ENCODE measurements at regions not wholly inside any gene's neighbourhood (a gene's known extent, or its start where the extent isn't known, plus 50 kb on each side); places are given as distances from the start of the nearest gene placed in this dataset.

GRCh38 chr3:113051787-113052186 is 61.0 kb downstream of the GTPBP8 start:
- Histone ChIP-seq H3K36me3 (ENCODE audit: control insufficient read depth, insufficient read depth, low read length) (no peaks in the 10 kb centered on the region), H3K27ac (ENCODE audit: low read depth, low read length, severe bottlenecking) (no peak overlapping the region), H3K4me3 (ENCODE audit: extremely low read depth, insufficient read depth, low read length, poor library complexity, severe bottlenecking) (no peak overlapping the region), H3K4me1 (ENCODE audit: control insufficient read depth, insufficient read depth, low read length, poor library complexity, severe bottlenecking) (no peaks in the 10 kb centered on the region), H3K9me3 (ENCODE audit: control insufficient read depth, low read length) (peaks cover 6% of the 10 kb centered on the region)
- WGBS, 2 experiments (ENCODE audit: insufficient coverage in 2 of 2) = 85 to 86% methylated on average over 2 to 3 of the region's 3 CpGs

GRCh38 chr3:113053169-113053568 is 62.4 kb downstream of the GTPBP8 start:
- no peaks in the 10 kb centered on the region for H3K4me1 ChIP-seq (ENCODE audit: control insufficient read depth, insufficient read depth, low read length, poor library complexity, severe bottlenecking)
- H3K27ac ChIP-seq (ENCODE audit: low read depth, low read length, severe bottlenecking) = no peak overlapping the region
- no peak overlapping the region for H3K4me3 ChIP-seq (ENCODE audit: extremely low read depth, insufficient read depth, low read length, poor library complexity, severe bottlenecking)
- no CpG with 5 or more reads among the region's 3 CpGs for WGBS, 2 experiments (ENCODE audit: insufficient coverage in 2 of 2)
- H3K9me3 ChIP-seq (ENCODE audit: control insufficient read depth, low read length) = peaks cover 1% of the 10 kb centered on the region
- H3K36me3 ChIP-seq (ENCODE audit: control insufficient read depth, insufficient read depth, low read length) = no peaks in the 10 kb centered on the region

- H3K9me3 ChIP-seq (ENCODE audit: control insufficient read depth, low read length) = no peaks in the 10 kb centered on the region
- H3K36me3 ChIP-seq (ENCODE audit: control insufficient read depth, insufficient read depth, low read length) = no peaks in the 10 kb centered on the region
- H3K27ac ChIP-seq (ENCODE audit: low read depth, low read length, severe bottlenecking) = no peak overlapping the region
- no peaks in the 10 kb centered on the region for H3K4me1 ChIP-seq (ENCODE audit: control insufficient read depth, insufficient read depth, low read length, poor library complexity, severe bottlenecking)
- no CpG with 5 or more reads among the region's 1 CpG for WGBS, 2 experiments (ENCODE audit: insufficient coverage in 2 of 2)
- H3K4me3 ChIP-seq (ENCODE audit: extremely low read depth, insufficient read depth, low read length, poor library complexity, severe bottlenecking) = no peak overlapping the region
Measured at GRCh38 chr3:113054552-113054951, 63.8 kb downstream of the GTPBP8 start.

GRCh38 chr3:113055201-113055600 is 64.4 kb downstream of the GTPBP8 start:
- Histone ChIP-seq H3K4me3 (ENCODE audit: extremely low read depth, insufficient read depth, low read length, poor library complexity, severe bottlenecking) (no peak overlapping the region), H3K36me3 (ENCODE audit: control insufficient read depth, insufficient read depth, low read length) (no peaks in the 10 kb centered on the region), H3K9me3 (ENCODE audit: control insufficient read depth, low read length) (no peaks in the 10 kb centered on the region), H3K27ac (ENCODE audit: low read depth, low read length, severe bottlenecking) (no peak overlapping the region), H3K4me1 (ENCODE audit: control insufficient read depth, insufficient read depth, low read length, poor library complexity, severe bottlenecking) (no peaks in the 10 kb centered on the region)

- H3K9me3 ChIP-seq (ENCODE audit: control insufficient read depth, low read length) = no peaks in the 10 kb centered on the region
- H3K4me1 ChIP-seq (ENCODE audit: control insufficient read depth, insufficient read depth, low read length, poor library complexity, severe bottlenecking) = no peaks in the 10 kb centered on the region
- WGBS, 2 experiments (ENCODE audit: insufficient coverage in 2 of 2) = 90 to 91% methylated on average over 5 of the region's 5 CpGs
- H3K4me3 ChIP-seq (ENCODE audit: extremely low read depth, insufficient read depth, low read length, poor library complexity, severe bottlenecking) = no peak overlapping the region
- no peak overlapping the region for H3K27ac ChIP-seq (ENCODE audit: low read depth, low read length, severe bottlenecking)
- no peaks in the 10 kb centered on the region for H3K36me3 ChIP-seq (ENCODE audit: control insufficient read depth, insufficient read depth, low read length)
Measured at GRCh38 chr3:113055961-113056360, 65.2 kb downstream of the GTPBP8 start.

- Histone ChIP-seq H3K36me3 (ENCODE audit: control insufficient read depth, insufficient read depth, low read length) (no peaks in the 10 kb centered on the region), H3K4me1 (ENCODE audit: control insufficient read depth, insufficient read depth, low read length, poor library complexity, severe bottlenecking) (no peaks in the 10 kb centered on the region), H3K9me3 (ENCODE audit: control insufficient read depth, low read length) (no peaks in the 10 kb centered on the region), H3K27ac (ENCODE audit: low read depth, low read length, severe bottlenecking) (no peak overlapping the region), H3K4me3 (ENCODE audit: extremely low read depth, insufficient read depth, low read length, poor library complexity, severe bottlenecking) (no peak overlapping the region)
- WGBS, 2 experiments (ENCODE audit: insufficient coverage in 2 of 2) = 97 to 100% methylated on average over 3 of the region's 3 CpGs
Measured at GRCh38 chr3:113057117-113057516, 66.3 kb downstream of the GTPBP8 start.

- H3K4me3 ChIP-seq (ENCODE audit: extremely low read depth, insufficient read depth, low read length, poor library complexity, severe bottlenecking) = no peak overlapping the region
- H3K9me3 ChIP-seq (ENCODE audit: control insufficient read depth, low read length) = no peaks in the 10 kb centered on the region
- H3K36me3 ChIP-seq (ENCODE audit: control insufficient read depth, insufficient read depth, low read length) = no peaks in the 10 kb centered on the region
- no peak overlapping the region for H3K27ac ChIP-seq (ENCODE audit: low read depth, low read length, severe bottlenecking)
- H3K4me1 ChIP-seq (ENCODE audit: control insufficient read depth, insufficient read depth, low read length, poor library complexity, severe bottlenecking) = no peaks in the 10 kb centered on the region
- WGBS, 2 experiments (ENCODE audit: insufficient coverage in 2 of 2) = 81 to 92% methylated on average over 2 of the region's 3 CpGs
Measured at GRCh38 chr3:113058188-113058587, 67.4 kb downstream of the GTPBP8 start.

- Histone ChIP-seq H3K9me3 (ENCODE audit: control insufficient read depth, low read length) (no peaks in the 10 kb centered on the region), H3K4me3 (ENCODE audit: extremely low read depth, insufficient read depth, low read length, poor library complexity, severe bottlenecking) (no peak overlapping the region), H3K36me3 (ENCODE audit: control insufficient read depth, insufficient read depth, low read length) (no peaks in the 10 kb centered on the region), H3K4me1 (ENCODE audit: control insufficient read depth, insufficient read depth, low read length, poor library complexity, severe bottlenecking) (peaks cover 7% of the 10 kb centered on the region), H3K27ac (ENCODE audit: low read depth, low read length, severe bottlenecking) (no peak overlapping the region)
Measured at GRCh38 chr3:113062705-113063104, 71.9 kb downstream of the GTPBP8 start.

GRCh38 chr3:113063126-113063894 is 72.5 kb downstream of the GTPBP8 start:
- no peaks in the 10 kb centered on the region for H3K9me3 ChIP-seq (ENCODE audit: control insufficient read depth, low read length)
- no peak overlapping the region for H3K27ac ChIP-seq (ENCODE audit: low read depth, low read length, severe bottlenecking)
- H3K36me3 ChIP-seq (ENCODE audit: control insufficient read depth, insufficient read depth, low read length) = no peaks in the 10 kb centered on the region
- peaks cover 7% of the 10 kb centered on the region for H3K4me1 ChIP-seq (ENCODE audit: control insufficient read depth, insufficient read depth, low read length, poor library complexity, severe bottlenecking)
- H3K4me3 ChIP-seq (ENCODE audit: extremely low read depth, insufficient read depth, low read length, poor library complexity, severe bottlenecking) = no peak overlapping the region
- 90% methylated on average over 2 of the region's 4 CpGs for WGBS, 2 experiments (ENCODE audit: insufficient coverage in 2 of 2)

- no peaks in the 10 kb centered on the region for H3K9me3 ChIP-seq (ENCODE audit: control insufficient read depth, low read length)
- H3K4me1 ChIP-seq (ENCODE audit: control insufficient read depth, insufficient read depth, low read length, poor library complexity, severe bottlenecking) = peaks cover 7% of the 10 kb centered on the region
- WGBS, 2 experiments (ENCODE audit: insufficient coverage in 2 of 2) = no CpG with 5 or more reads among the region's 1 CpG
- no peak overlapping the region for H3K27ac ChIP-seq (ENCODE audit: low read depth, low read length, severe bottlenecking)
- H3K4me3 ChIP-seq (ENCODE audit: extremely low read depth, insufficient read depth, low read length, poor library complexity, severe bottlenecking) = no peak overlapping the region
- no peaks in the 10 kb centered on the region for H3K36me3 ChIP-seq (ENCODE audit: control insufficient read depth, insufficient read depth, low read length)
Measured at GRCh38 chr3:113064183-113064582, 73.4 kb downstream of the GTPBP8 start.

GRCh38 chr3:113065336-113065735 is 74.6 kb downstream of the GTPBP8 start:
- Histone ChIP-seq H3K4me3 (ENCODE audit: extremely low read depth, insufficient read depth, low read length, poor library complexity, severe bottlenecking) (no peak overlapping the region), H3K4me1 (ENCODE audit: control insufficient read depth, insufficient read depth, low read length, poor library complexity, severe bottlenecking) (peaks cover 7% of the 10 kb centered on the region), H3K36me3 (ENCODE audit: control insufficient read depth, insufficient read depth, low read length) (no peaks in the 10 kb centered on the region), H3K9me3 (ENCODE audit: control insufficient read depth, low read length) (no peaks in the 10 kb centered on the region), H3K27ac (ENCODE audit: low read depth, low read length, severe bottlenecking) (no peak overlapping the region)
- 100% methylated on average over 1 of the region's 3 CpGs for WGBS, 2 experiments (ENCODE audit: insufficient coverage in 2 of 2)
